HG03571 (cell line): ENCODE measurements at regions not wholly inside any gene's neighbourhood (a gene's known extent, or its start where the extent isn't known, plus 50 kb on each side); places are given as distances from the start of the nearest gene placed in this dataset.

Experiments used
- ATAC-seq: cut with Tn5 transposase; IDR thresholded peaks from one replicate; pipeline ENCODE4 v1.9.1; 2021; ENCODE audit not compliant: unreplicated experiment

DNA sequence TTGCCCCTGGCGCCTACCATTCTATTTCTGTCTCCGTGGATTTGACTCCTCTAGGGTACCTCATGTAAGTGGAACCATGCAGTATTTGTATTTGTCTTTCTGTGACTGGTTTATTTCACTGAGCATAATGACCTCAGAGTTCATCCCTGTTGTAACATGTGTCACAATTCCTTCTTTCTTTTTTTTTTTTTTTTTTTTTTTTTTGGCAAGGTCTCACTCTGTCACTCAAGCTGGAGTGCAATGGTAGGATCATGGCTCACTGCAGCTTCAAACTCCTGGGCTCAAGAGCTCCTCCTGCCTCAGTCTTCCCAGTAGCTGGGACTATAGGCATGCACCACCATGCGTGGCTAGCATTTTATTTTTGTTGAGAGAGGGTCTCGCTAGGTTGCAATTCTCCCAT lies 74.0 kb upstream of the SEPTIN5 start:
- no peak for ATAC-seq

DNA sequence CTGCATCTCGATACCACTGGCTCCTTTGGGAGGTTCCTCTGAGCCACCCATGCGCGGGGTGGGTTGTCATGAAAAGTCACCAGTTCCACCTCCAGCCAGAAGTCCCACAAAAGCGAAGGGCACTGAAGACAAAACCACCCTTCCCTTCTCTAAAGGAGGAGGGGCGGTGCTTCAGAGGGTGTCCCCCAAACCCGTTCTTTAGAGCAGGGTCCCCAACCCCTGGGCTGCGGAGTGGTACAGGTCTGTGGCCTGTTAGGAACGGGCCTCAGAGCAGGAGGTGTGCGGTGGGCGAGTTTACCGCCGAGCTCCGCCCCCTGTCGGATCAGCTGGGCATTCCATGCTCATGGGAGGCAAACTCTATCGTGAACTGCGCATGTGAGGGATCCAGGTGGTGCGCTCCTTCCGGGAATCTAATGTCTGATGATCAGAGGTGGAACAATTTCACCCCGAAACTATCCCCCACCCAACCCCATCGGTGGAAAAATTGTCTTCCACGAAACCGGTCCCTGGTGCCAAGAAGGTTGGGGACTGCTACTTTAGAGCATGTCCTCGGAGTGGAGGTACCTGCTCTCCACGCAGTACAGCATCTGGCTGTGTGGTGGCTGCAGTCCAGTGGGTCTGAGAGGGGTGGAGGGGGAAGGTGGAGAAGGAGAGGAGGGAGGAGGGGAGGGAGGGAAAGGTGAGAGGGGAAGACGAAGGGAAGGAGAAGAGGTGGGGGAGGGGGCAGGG lies 72.9 kb upstream of the SEPTIN5 start:
- ATAC-seq, result no peak

DNA sequence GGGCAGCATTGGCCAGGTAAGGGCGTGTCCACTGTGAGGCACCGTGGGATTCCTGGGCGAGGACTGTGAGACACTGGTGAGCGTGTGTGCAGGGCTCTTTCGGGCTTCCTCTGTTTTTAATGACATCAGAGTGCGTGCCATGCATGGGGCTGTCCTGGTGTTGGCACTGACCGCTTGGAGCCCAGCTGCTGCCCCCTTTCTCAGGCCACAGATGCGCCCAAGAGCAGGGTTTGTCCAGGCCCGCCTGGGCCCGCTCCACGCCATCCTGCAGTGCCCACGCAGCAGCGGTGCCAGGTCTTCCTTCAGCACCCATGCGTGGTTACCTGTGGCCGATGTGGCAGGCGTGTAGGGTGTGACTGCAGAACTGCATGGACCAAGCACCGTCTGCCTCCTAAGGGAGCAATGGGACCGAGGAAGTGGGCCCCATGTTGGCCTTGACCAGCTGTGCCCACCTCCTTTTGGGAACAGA lies 72.3 kb upstream of the SEPTIN5 start:
- no peak for ATAC-seq

DNA sequence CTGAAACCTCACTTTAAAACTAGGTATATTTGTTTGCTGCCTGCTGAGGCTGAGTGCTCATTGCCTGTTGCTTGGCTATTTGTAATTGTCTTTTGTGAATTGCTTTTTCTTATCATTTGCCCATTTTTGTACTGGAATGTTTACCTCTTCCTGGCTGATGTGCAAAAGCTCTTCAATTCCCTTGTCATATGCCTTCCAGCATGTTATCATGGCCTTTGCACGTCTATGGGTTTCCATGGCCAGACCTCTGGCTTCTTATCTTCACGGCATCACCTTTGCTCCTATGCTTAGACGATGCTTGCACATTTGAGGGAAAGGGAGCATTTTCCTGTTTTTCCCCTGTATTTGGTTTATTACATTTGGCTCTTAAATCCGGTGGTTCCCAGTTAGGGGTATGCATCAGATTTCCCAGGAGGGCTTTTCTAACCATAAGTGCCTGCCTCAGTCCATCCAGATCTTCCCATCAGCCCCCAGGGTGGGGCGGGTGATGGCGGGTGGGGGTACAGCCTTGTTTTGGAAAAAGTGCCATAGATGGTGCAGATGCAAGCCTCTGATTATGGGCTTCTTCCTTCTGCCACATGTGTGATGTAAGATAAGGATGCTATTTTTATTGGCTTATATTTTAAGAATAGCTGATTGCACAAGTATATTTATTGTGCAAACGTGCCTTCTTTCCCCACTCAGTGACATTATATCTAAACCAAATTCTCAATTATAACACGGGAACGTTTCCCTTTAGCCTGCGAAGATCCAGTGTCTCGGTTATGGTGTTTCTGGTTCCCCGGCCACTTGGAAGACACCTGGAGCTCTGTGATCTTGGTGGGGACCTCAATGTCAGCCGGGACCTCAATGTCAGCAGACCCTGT lies 70.6 kb upstream of the SEPTIN5 start:
- ATAC-seq, result no peak

DNA sequence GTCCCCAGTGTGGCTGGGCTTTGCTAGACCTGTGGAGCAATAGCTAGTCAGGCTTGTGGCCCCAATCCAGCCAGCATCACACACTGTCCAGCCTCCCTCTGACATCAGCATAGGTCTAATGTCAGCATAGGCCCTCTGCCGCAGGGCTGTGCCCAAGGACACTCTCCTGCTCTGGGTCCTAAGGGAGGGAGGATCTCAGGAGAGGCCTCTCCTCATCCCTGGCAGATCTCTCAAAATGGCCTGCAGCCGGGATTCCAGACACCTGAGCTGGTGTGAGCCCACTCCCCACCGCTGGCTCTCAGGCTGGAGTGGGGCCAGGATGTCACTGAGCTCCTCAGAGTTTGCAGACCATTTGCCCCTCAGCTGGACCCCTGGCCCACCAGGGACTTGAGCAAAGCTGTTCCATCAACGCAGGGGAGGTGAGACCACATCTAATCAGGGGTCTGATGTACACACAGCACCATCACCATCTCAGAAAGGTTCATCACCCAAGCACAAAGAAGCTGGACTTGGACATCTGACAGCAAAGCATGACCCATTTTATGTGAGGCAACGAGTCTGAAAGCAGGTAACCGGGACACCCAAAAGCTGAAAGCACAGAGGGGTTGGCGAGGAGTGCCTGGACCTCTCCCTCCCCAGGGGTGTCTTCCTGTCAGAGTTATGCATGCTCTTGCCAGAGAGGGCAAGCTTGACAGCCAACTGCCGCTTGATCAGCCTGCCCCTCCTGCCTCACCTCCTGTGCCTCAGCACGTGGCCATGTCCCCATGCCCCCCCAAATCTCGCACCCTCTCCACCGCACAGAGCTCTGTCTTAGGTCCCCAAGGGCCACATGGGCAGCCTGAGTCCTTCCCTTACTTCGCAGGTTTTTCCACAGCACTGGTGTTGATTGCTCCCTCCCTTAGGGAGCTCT lies 69.7 kb upstream of the SEPTIN5 start:
- no peak for ATAC-seq

DNA sequence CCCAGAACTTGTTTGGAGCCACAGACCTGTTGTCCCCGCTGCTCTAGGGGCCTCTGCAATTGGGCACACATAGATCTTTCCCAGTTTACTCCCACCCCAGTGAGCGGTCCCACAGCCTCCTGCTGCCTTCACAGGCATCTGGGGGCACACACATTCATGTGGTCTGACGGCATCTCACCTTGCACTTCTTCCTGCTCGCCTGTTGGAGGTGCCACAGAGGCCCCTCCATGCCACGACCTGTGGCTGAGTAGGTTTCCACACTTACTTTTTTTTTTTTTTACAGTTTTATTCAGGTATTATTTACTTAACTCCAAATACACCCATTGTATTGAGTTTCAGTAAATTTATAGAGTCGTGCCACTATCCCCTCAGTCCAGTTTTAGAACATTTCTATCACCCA lies 68.9 kb upstream of the SEPTIN5 start:
- no peak for ATAC-seq

DNA sequence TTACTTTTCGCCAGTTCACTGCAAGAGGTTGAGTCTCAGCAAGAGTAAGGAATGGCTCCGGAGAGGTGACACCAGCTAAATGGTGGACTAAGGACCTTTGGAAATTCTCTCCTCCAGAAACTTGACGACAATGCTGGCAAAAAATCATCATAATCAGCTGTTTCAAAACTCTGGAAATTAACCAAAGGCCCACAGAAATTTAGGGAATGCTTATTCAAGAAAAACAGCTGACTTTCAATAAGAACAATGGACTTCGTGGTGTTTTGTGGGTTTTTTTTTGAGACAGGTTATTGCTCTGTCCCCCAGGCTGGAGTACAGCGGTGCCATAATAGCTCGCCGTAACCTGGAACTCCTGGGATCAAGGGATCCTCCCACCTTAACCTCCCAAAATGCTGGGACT lies 68.4 kb upstream of the SEPTIN5 start:
- ATAC-seq, result no peak

DNA sequence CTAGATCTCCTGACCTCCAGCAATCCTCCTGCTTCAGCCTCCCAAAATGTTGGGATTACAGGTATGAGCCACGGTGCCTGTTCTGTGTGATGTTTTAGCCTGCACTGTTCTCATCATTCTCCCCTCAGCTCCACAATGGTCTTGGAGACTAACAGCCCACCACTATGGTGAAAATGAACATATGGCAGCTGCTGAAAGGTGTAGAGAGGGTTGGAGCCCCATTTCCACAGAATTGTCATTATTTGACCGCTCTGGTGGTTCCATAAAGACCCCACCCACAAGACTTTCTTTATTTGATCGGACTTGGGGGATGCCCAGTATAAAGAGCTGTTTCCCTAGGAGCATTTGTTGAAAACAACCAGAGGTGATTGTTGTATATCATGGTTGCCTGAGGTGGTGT lies 67.9 kb upstream of the SEPTIN5 start:
- ATAC-seq, result no peak

DNA sequence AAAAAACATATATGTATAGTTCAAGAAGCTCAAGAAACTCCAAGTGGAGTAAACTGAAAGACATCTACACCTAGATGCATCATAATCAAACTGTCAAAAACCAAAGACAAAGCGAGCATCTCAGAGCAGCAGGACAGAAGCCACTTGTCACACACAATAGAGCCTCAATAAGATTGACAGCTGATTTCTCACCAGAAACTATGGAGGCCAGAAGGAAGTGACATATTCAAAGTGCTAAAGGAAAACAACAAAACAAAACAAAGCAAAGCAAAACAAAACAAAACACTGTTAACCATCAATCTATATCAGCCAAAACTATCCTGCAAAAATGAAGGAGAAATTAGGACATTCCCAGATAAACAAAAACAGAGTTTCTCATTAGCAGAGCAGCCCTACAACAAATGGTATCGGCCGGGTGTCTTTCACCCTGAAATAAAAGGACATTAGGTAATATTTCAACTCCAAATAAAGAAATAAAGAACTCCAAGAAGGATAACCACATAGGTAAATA lies 65.8 kb upstream of the SEPTIN5 start:
- ATAC-seq, result no peak

DNA sequence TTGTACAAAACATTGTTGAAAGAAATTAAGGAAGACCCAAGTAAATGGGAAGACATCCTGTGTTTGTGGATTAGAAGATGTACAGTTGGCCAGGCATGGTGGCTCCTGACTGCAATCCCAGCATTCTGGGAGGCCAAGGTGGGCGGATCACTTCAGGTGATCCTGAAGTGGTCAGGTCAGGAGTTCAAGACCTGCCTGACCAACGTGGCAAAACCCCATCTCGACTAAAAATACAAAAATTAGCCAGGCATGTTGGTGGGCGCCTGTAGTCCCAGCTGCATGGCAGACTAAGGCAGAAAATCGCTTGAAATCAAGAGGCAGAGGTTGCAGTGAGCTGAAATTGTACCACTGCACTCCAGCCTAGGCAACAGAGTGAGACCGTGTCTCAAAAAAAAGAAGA lies 62.0 kb upstream of the SEPTIN5 start:
- no peak for ATAC-seq

DNA sequence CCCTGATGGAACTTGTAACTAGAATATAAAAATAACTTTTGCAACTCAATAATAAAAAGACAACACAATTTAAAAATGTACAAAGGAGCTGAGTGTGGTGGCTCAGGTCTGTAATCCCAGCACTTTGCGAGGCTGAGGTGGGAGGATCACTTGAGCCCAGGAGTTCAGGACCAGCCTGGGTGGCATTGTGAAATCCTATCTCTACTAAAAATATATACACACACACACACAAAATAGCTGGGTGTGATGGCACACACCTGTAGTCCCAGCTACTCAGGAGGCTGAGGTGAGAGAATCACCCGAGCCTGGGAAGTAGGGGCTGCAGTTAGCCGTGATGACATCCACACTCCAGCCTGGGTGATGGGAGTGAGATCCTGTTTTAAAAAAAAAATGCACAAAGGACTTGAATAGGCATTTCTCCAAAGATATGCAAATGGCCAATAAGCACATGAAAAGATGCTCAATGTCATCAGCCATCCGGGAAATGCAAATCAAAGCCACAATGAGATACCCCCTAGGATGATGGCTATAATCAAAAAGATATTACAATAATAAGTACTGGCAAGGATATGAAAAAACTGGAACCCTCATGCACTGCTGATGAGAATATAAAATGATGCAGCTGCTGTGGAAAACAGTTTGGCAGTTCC lies 59.8 kb upstream of the SEPTIN5 start:
- ATAC-seq, result no peak

DNA sequence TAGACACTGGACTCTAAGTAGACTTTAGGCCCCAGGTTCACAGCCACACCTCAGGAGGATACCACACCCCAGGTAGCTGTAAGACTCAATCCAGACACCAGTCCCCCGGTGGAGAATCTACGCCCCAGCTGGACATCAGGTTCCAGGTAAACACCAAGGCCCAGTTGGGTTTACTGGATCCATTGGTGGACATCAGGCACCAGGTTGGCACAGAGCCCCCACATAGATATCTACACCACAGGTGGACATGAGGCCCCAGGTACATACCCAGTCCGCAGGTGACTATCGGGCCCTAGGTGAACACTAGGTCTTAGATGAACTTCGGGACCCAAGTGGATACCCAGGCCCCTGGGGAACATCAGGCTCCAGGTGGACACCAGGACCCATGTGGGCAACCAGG lies 58.9 kb upstream of the SEPTIN5 start:
- ATAC-seq, result no peak

DNA sequence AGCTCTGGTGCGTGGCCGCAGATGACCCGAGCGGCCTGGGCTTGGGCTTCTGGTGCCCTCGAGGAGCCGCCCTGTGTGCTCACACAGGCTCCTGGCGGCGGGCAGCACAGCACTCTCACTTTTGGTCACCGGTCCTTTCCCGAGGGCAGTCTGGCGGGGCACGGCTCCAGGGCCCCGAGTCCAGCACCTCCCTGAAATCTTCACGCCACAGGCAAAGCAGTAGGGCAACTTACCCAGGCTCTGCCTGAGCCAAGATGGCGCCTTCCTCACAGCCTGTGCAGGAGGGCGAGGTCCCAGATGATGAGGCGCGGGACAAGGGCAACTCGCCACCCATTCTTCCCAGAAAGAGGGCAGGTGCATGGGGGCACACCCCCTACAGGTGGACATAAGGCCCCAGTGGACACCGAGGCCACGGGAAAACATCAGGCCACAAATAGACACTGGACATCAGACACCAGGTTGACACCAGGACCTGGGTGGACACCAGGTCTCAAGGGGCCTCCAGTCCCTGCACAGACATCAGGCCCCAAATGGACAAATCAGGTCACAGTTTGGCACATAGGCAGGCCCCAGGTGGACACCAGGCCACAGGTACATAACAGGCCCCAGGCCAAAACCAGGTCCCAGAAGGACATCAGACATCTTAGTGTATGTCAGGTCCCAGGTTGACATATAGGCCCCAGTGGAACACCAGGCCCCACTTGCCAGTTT lies 57.6 kb upstream of the SEPTIN5 start:
- ATAC-seq, result no peak

DNA sequence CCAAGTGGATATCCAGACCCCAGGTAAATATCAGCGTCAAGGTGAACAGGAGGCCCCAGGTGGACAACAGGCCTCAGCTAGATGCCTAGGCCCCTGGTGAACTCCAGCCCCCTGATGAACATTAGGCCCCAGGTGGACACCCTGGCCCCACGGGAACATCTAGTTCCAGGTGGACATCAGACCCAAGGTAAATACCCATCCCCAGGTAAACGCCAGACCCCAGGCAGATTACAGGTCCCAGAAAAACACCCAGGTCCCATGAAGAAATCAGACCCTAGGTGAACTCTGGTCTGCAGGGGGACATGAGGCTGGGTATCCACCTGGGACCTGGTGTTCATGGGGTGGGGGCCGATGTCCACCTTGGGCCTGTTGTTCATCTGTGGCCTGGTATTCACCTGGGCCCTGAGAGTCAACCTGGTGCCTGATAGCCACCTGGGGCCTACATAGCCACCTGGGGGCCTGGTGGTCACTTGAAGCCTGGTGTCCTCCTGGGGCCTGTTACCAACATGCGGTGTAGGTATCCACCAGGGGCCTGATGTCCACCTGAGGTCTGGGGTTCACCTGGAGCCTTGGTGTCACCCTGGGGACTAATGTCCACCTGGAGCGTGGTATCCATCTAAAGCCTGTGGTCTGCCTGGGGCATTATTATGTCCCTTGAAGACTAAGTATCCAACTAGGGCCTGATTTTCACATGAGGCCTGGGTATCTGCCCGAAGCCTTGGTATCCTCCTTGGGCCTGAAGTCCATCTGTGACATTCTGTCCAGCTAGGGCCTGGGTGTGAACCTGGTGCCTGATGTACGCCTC lies 56.8 kb upstream of the SEPTIN5 start:
- ATAC-seq, result no peak

DNA sequence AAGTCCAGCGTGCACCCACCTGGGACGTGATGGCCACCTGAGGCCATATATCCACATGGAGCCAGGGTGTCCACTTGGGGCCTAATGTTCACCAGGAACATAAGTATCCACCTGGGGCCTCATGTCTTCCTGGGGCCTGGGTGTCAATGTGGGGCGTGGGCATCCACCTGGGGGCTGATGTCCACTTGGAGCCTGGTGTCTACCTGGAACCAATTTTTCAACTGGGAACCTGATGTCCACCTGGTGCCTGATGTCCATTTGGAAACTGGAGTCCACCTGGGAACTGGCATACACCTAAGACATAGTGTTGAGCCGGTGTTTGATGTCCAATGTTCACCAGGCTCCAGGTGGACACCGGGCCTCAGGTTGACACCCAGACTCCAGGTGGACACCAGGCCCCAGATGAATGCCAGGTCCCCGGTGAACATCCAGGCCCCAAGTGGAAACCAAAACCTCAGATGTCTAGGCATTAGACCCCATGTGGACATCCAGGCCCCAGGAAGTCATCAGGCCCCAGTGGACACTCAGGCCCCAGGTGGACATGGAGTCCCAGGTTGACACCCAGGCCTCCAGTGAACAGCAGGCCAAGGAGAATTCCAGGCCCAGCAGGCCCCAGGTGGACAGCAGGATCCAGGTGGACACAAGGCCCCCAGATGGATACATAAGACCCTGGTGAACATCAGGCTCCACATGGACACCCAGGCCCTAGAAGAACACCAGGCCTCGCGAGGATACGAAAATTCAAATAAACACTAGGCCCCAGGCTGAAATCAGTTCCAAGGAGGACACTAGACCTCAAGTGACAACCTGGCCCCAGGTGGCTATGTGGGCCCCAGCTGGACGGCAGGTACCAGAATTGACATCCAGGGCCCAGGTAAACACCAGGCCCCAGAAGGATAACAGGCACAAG lies 56.0 kb upstream of the SEPTIN5 start:
- ATAC-seq, result no peak

DNA sequence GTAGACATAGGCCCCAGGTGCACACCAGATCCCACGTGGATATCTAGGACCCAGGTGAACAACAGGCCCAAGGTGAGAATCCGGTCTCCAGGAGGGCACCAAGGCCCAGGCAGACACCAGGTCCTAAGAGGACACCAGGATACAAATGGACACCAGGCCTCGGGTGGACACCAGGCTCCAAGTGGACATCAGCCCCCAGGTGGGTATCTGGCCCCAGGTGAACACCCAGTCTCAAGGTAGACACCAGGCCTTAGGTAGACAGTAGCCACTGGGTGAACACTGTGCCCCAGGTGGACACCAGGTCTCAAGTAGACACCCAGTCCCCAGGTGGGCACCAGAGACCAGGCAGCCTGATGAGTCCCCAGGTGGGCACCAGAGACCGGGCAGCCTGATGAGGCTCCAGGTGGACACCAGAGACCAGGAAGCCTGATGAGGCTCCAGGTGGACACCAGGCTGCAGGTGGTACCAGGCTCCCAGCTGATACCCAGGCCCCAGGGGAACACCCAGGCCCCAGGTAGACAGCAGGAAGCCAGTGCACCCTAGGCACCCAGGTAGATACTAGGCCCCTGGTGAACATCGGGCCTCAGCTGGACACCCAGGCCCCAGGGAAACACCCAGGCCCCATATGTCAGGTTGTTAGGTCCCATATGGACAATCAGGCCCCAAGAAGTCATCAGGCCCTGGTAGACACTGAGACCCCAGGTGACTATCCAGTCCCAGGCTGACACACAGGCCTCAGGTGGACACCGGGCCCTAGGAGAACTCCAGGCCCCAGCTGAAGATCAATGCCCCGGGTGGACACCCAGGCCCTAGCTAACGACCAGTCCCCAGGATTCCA lies 55.1 kb upstream of the SEPTIN5 start:
- ATAC-seq, result no peak

DNA sequence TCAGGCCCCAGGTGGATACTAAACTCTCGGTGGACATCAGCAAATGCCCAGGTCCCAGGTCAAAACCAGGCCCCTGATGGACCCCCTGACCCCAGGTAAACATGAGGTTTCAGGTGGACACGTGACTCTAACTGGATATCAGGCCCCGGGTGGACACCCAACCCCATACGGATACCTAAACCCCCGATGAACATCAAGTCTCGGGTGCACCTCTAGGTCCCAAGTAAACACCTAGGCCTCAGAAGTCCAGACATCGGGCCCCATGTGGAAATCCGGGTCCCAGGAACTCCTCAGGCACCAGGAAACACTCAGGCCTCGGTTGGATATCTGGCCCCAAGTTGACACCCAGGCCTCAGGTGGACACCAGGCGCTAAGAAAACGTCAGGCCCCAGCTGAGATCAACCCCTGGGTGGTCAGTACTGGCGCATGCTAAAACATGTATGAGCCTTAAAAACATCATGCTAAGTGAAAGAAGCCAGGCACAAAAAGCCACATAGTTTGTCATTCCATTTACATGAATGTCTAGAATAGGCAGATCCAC lies 54.4 kb upstream of the SEPTIN5 start:
- ATAC-seq, result no peak
